NCI-H748 treated with DMSO at 0.1 percent for 48 hours (cell line): ENCODE measurements at regions not wholly inside any gene's neighbourhood (a gene's known extent, or its start where the extent isn't known, plus 50 kb on each side); places are given as distances from the start of the nearest gene placed in this dataset.

Source experiments
- DNase-seq: peaks from one replicate; lab custom pipeline; 2025; lab: John Stamatoyannopoulos, UW

DNA sequence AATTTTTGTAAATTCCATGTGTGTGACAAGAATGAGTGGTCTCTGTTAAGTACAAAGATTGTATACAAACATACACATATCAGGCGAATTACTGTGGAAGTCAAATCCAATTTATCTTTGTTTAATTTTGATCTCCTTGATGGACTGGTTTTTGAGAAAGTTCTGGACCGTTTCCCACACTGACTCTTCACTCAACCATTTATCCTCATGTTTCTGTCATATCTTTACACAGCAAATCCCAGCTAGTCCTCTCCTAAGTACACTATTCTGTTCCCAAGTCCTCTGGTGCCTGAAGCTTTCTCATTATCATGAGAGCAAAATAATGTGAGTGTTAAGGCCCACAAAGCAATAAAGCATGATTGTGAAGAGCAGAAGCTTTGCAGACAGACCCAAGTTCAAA is 189.9 kb downstream of the WNT5A start:
- DNase-seq, result no peak

DNA sequence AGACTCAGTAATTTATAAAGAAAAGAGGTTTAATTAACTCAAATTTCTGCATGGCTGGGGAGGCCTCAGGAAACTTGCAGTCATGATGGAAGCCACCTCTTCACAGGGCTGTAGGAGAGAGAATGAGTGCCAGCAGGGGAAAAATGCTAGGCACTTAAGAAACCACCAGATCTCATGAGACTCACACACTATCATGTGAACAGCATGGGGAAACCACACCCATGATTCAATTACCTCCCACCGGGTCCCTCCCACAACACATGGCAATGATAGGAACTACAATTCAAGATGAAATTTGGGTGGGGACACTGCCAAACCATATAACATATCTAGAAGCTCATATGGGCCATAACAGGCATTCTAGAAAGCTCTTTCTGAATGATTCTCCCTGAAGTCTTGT is 190.3 kb downstream of the WNT5A start:
- DNase-seq, result no peak

DNA sequence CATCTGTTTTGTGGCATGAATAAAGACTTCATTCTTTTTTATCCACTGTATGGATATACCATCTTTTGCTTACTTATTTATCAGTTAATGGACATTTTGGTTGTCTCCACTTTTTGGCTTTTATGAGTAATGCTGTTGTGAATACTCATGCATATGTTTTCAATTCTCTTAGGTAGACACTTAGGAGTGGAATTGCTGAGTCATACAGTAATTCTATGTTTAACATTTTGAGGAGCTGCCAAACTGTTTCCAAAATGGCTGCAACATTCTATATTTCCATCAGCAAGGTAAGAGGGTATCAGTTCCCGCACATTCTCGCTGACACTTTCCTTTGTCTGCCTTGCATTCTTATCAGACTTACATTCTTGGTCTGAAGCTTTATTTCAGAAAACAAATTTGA is 191.1 kb downstream of the WNT5A start:
- DNase-seq, result no peak

DNA sequence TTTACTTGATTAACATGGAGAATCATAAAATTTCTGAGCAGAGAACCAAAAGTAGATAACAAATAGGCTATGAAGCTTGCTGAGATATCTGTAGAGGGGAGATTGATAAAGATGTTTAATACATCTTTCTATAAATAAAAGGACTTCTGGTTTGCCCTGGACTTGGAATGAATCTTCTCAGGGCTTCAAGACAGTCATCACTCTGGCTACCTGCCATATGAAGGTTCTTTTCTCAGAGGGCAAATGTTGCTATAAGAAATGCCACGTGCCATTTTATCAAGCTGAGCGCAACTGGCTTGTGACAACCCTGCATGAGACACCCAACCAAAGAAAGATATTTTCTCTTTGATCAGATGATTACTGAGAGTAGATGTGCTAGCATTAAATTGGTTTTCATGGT is 192.5 kb downstream of the WNT5A start:
- DNase-seq, result no peak

DNA sequence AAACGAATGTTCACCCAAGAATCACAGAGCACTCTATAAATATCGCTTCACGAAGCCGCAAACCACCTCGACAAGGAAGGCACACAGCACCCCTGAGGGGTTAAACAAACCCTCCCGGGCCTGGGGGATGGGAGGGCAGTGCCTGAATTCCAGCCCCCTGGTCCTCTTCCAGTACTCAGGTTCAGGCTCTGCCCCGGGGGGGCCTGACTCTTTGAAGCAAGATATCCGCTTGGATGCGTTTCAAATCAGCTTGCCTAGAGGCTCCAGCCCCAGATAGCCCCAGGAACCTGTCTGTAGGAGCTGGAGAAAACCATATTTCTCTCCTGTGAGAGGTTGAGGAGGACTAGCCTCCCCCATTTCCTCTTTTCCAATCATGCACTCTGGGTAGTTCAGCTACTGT is 194.7 kb downstream of the WNT5A start:
- no peak for DNase-seq

DNA sequence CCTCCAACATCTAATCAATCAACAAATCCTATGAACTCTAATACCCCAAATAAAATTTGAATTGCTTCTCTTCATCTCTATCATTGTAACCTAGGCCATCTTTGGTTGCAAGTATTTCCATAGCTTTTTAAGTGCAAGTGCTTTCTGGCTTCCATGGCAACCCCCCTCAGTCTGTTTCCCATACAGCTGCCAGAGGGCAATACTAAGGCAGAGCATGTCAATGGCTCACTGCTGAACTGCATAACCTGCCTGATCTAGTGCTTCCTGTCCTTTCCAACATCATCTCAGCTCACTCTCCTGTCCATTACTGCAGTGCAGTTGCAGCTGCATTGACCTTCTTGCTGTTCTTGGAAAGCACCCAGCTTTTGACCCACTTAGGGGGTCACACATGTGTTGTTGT is 198.4 kb downstream of the WNT5A start:
- no peak for DNase-seq

DNA sequence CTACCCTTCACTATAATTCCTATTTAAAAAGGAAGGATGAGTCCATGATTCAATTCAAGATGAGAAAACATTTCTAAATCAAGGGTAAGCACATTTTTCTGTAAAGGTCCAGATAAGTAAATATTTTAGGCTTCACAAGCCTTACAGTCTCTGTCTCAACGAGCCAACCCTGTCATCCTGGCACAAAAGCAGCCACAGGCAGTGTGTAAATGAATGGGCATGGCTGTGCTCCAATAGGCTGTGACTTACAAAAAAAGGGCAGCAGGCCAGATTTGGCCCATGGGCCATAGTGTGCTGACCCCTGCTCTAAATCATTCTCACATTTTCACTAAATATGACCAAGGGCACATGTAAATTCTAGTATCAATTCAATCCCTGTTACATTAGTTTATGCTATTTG is 200.4 kb downstream of the WNT5A start:
- DNase-seq, result no peak

DNA sequence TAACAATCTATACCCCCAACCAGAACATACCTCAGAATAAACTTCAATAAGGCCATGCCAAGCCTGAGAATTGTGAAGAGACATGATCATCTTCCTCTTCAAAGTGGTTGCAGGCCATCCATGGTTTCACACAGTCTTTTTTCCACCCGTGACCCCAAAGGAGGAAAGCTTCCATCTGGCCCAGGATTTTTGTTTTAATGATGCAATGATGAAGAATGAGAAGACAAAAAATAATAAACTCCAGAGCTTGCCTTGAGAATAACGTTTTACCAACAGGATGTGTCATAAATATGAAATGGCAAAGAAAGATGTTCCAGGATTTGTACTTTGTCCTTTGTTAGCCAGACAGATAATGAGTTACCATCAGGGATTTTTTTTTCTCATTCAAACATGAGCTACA is 201.9 kb downstream of the WNT5A start:
- DNase-seq, result no peak

DNA sequence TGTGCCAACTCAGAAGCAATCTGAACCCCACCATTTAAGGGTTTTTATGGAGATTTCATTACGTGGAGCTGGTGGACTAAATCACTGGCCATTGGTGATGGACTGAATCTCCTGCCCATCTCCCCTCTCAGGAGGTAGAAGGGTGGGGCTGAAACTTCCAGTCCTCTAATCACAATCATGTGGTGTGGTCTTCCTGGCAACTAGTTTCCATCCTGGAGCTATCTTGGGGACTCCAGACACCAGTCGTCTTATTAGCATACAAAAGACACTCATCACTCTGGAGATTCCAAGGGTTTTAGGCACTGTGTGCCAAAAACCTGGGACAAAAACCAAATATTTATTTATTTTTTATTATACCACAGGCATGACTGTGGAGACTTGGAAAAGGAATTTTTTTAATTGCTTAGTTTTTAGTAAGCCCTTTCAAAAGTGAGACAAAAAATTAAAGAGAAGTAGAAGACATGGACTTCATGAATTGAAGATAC is 203.6 kb downstream of the WNT5A start:
- no peak for DNase-seq

DNA sequence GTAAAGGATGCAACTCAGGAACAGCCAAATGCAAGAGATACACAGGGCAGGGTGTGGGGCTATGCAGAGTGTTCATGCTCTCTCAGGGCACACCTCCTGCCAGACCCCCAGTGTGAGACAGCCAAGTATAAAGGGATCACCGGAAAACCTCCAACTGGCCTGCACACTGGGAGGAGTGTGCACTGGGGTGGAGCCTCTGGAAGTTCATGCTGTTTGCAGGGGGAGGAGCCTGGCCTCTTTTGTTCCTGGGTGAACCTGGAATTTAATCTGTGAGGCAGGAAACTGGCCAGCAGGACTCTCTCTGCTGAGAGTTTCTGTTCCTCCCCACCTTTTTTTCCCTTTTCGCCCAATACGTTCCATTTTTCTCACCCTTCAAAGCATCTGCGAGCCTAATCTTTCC is 204.1 kb downstream of the WNT5A start:
- DNase-seq, result peak; percentile 15

DNA sequence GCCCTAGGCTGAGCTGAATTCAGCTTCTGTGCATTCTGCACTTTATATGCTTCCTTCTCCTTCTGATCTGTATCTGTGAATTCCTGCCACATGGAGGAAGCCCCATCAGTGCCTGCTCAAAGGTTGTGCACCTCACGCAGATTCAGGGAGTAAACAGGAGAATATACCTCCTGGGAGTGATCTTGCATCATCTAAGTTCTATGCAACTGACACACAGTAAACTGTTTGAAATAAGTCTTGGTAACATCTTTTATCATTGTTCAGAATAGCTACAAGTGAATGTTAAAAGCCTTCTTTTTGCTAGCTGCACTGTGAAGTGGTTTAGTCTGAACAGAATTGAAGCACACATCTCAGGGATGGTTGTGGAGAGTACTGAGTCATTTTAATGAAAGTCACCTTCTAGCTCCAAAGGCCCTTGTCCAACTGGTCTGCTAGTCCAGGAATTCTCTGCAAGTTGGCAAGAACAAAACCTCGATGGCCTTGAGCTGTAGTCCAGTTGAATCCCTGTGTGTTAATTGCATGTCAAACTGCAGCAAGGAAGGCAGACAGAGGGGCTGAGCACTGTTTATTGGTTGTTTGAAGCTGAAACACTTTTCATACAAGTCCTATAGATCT is 215.0 kb downstream of the WNT5A start:
- no peak for DNase-seq

DNA sequence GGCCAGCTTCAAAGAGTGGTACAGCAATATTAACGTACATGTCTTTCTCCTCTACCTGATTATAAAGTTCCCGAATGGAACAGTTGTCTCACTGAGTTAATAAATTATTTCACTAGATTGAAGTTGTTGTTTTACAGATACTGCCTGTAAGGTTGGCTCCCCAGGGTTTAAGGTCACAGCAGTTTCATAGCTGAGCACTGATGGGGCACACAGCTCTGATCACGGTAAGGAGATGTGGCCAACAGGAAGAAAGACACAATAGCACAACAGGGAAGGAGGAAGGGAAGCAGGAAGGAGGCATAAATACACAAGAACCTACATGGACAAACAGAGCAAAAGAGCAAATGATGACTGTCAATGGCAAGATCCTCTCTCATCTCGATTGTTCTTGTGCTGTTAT is 215.6 kb downstream of the WNT5A start:
- DNase-seq, result no peak

DNA sequence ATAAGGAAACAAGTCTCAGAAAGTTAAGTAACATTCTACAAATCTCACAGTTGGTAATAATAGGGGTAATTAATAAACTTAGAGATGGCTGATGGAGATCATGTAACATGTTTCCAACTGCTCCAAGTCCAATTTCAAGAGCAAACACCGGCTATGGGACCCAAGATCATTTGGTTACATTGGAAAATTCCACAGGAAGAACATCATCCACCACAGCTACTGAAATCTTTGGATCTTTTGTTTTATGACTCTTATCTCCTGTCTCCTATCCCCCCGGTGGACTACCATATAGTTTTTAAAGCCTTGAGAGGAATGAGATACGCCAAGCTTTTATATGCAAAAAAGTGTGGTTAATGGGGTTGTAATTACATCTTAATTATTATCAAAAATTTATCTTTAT is 216.1 kb downstream of the WNT5A start:
- DNase-seq, result no peak

DNA sequence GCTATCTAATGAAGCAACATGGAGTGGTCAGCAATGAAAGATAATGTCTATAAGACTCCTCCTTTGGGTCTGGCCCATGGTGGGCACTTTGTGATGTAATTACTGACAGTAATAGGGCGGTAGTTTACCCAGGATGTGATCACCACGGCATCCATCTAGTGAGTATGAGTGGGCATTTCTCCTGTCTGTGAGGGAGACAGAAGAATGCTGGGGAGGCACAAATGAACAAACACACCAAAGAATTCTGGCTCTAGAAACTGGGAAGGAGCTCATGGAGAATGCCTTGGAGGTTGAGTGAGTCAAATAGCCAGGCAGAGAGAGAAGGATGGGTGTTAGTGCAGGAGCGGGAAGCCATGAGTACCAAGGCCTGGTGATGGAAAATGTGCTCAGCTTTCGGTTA is 217.5 kb downstream of the WNT5A start:
- no peak for DNase-seq

DNA sequence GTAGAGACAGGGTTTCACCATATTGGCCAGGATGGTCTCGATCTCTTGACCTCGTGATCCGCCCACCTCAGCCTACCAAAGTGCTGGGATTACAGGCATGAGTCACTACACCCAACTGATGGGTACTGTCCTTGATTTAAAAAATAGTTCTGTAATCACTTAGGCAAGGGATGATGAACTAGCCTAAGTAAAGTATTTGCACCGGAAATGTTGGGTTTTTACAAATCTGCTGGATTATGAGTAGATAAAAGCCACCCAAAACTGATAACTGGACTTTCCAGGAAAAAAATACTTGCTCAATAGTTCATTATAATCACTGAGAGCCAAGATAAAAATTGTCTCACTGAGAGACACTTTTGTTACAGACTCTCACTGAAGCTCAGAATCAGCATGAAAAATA is 218.0 kb downstream of the WNT5A start:
- no peak for DNase-seq

DNA sequence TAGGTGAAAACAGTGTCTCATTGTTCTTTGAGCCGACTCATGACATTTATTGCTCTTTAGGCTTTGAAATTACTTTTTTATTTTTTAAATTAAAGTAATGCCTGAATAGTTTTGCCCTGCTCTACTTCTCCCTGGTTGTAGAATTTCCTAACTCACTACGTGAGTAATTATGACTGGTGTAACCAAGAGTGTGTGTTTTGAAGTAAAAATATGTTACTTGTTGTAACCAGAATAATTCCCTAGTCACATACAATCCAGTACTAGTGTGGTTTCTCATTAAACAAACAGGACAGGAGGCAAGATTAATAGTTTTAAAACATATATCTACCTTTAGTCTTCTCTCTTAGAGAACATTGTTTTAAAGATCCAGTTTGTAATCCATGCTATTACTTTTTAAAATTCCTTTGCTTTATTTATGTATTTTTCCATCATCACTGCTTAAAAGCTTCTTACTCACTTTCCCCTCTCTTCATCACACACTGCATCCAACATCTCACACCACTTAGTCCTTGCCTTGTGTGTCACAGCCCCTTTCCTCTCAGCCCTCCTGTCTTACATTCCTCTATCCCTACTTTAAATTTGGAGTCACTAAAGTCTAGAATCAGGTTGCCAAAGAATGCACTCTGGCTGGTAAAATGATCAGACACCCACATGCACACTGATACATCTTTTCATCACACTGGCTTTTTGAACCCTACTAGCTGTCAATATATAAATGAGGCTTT is 219.7 kb downstream of the WNT5A start:
- DNase-seq, result no peak

DNA sequence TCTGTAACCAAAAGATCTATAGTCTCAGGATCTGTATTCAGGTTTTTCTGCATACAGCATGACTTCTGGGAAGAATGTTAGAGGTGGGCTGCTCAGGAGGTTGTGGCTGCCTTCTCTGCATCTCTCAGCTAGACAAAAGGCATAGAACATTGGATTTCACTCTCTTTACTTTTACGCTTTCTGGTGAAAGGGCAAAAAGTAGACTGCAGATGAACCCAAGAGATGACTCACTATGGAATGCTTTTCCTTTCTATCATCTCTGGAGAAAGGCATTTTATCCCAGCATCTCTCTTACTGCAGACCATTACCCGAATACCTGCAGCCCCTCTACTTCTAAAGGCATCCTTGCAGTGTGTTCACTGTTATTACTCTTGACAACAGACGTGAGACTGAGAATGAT is 222.2 kb downstream of the WNT5A start:
- no peak for DNase-seq

DNA sequence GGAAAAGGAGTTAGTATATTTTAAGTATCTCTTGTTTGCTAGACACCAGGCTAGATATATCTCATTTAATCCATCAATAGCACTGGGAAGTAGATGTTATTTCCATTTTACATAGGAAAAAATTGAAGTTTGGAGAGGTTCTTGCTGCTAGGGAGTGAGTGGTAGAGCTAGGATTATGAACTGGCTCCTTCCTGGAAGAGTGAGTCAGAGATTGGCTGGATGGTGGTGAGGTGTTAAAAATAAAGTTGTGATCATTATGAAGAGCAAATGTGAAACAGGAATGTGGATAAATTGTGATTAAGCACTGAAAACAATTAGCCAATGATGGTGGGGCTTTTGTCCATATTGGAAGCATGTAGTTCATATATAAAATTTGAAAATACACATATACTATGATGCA is 234.2 kb downstream of the WNT5A start:
- DNase-seq, result no peak

DNA sequence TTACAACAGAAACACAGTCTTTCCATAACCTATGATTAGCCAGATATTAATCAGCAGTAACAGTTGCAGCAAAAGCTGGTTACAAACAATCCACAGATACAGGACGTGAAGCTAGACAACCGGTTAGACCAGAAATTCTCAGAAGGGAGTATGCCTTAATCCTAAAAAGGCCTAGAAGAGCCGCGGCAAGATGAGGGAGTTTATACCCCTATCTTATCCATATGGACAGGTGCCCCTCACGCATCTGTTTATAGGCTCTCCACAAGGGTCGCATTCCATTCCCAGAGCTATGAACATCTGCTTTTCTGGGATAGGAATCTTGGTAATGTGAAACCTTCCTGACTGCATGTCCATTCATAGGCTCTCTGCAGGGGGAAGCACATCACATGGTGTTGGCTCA is 237.9 kb downstream of the WNT5A start:
- peak; percentile 3 for DNase-seq

DNA sequence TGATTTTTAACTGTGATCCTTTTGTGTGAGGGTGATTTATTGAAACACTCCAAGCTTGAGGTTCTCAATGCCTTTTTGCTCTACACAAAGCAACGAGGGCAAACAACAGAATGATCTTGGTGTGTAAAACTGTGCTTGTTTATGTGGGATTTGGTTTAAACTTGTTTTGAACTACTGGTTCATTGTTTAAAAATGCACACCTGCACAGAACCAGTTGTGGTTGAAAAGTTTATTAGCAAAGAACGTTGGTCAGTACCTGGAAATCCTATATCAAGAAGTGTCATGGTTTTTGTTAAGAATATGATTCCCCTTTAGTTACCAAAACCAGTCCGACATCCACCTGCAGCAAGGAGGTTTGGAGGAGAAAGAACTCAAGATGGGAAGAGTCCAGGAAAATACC is 239.4 kb downstream of the WNT5A start:
- no peak for DNase-seq

DNA sequence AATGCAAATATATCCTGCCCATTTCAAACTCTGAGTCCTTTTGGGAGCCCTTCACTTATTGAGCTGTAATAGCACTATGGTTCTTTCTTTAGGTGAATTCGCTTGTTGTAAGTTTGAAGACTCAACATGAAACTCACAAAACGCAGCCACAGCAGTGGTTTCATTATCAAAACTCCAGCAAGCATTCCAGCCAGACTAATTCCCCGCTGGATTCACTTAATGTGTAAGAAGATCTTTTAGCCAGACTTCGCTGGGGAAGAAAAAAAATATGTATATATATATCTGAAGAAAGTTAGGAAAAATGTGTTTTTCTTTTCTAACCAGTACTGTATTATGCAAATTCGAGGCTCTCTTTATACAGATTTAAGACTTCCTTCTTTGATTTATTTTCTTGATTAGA is 241.1 kb downstream of the WNT5A start:
- DNase-seq, result no peak

DNA sequence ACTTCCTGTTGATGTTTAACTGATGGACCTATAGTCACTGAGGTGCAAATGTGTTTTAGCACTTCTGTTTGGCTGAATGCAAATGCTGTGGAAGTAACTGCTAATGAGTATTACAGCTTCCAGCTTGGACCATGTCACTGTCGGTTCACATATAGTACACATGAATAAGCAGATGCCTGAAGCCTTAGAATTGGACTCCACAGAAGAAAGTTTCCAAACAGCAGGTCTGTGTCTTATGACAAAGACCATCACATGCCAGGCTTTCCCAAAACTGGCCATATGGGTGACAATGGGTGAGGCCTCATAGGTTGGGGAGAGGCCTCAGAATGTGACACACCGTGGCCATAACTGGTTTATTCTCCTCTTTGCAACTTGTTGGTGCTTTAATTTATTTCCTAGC is 241.8 kb downstream of the WNT5A start:
- no peak for DNase-seq

DNA sequence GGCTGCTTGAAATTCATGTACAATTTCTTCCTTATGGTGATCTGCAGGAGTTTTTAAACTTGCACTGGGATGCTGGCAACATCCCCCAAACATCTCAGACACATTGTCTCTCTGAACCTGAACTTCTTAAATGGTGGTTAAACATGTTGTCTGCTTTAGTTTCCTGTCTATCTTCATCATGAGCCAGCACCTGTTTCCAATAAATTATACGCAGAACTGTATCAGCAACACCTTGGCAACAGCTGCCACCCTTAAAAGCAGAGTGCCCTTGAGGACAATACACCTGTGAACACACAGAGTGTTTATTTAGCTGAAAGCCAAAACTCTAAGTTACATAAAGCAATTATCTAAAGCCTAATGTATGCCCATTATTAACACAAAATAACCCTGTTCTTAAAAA is 242.9 kb downstream of the WNT5A start:
- peak; percentile 94 for DNase-seq

DNA sequence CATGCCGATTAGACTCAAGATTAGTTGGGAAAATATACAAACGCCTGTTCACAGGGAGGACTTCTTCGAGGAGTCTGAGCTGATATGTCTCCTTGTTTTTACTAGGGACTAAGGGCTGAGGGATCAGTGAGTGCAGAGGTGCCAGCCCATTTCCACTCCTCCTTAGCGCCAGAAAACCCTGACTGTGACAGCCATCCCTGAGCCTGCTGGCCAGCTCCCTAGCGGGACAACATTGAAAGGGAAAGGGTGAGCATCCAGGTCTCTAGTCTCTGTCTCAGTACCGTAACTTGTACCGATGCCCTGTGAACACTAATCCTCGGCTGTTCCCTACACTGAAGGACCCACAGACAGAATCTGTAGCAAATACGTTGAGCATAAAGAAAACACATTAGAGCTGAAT is 243.4 kb downstream of the WNT5A start:
- peak; percentile 20 for DNase-seq
